H1 (cell line): ENCODE measurements at regions not wholly inside any gene's neighbourhood (a gene's known extent, or its start where the extent isn't known, plus 50 kb on each side); places are given as distances from the start of the nearest gene placed in this dataset.

Experiments
- CTCF ChIA-PET: fragments of 300-600 bp; sonication (Branson Sonifier 250); formaldehyde crosslinking; loops from one replicate; lab custom pipeline; 2021; ENCODE audit not compliant: partially characterized antibody; lab: Charles Lee
- POLR2A ChIA-PET: fragments of 300-600 bp; sonication (Branson Sonifier 250); formaldehyde crosslinking; loops from one replicate; lab custom pipeline; 2021; ENCODE audit warnings: inconsistent platforms; ENCODE audit not compliant: partially characterized antibody; lab: Charles Lee
- DNase-seq, 2 experiments: peaks; one replicate each; pipeline versions ENCODE4 v3.0.0 to v3.0.0-alpha.2; 2010 to 2022; ENCODE audit warnings: low spot score in 2 of 2, low read depth in 1 of 2, mixed read lengths in 1 of 2
- FAIRE-seq: peaks from 2 replicates; lab custom pipeline; 2011; peaks lifted over from hg19 to GRCh38; lab: Jason Lieb, UNC
- H2AFZ ChIP-seq: 2 replicates; pipeline ENCODE4 v1.8.1; 2012; ENCODE audit warnings: low read length, inconsistent platforms
- H2AK5ac ChIP-seq: 2 replicates; pipeline ENCODE4 v1.6.1; 2013; ENCODE audit warnings: low read depth, low read length
- H2BK120ac ChIP-seq: replicated peaks from 2 replicates; pipeline ENCODE3; 2013; ENCODE audit warnings: low read depth, low read length, inconsistent platforms
- H2BK12ac ChIP-seq: 2 replicates; pipeline ENCODE4 v1.6.1; 2013; ENCODE audit warnings: low read depth, low read length
- H2BK15ac ChIP-seq: 2 replicates; pipeline ENCODE4 v1.6.1; 2013; ENCODE audit warnings: low read length
- H2BK20ac ChIP-seq: 2 replicates; pipeline ENCODE4 v1.6.1; 2013; ENCODE audit warnings: low read length
- H2BK5ac ChIP-seq: 2 replicates; pipeline ENCODE4 v1.6.1; 2013; ENCODE audit warnings: low read depth, low read length
- H3K14ac ChIP-seq: 2 replicates; pipeline ENCODE4 v1.6.1; 2013; ENCODE audit warnings: inconsistent platforms; ENCODE audit not compliant: insufficient read length
- H3K18ac ChIP-seq: 2 replicates; pipeline ENCODE4 v1.6.1; 2013; ENCODE audit warnings: low read length; ENCODE audit errors: extremely low read depth
- H3K23ac ChIP-seq: 2 replicates; pipeline ENCODE4 v1.6.1; 2013; ENCODE audit warnings: inconsistent platforms; ENCODE audit not compliant: insufficient read length
- H3K23me2 ChIP-seq: 2 replicates; pipeline ENCODE4 v1.6.1; 2013; ENCODE audit warnings: low read depth, low read length
- H3K27ac ChIP-seq: 2 replicates; pipeline ENCODE4 v1.6.1; 2011; ENCODE audit warnings: low read depth, low read length, inconsistent platforms
- H3K27me3 ChIP-seq, 4 experiments: replicated peaks in 1 of 4; 1 replicate in 1 of 4; 2 replicates in 3 of 4; pipeline versions ENCODE4 v1.6.1 to v1.8.1; 2011 to 2013; ENCODE audit warnings: low read length in 3 of 4, mild to moderate bottlenecking in 3 of 4, inconsistent platforms in 2 of 4, mixed read lengths in 2 of 4, moderate library complexity in 1 of 4; ENCODE audit not compliant: control insufficient read depth in 3 of 4, insufficient read depth in 3 of 4; ENCODE audit errors: extremely low read depth in 1 of 4
- H3K36me3 ChIP-seq, 4 experiments: 2 replicates each; pipeline versions ENCODE4 v1.6.1 to v1.8.1; 2011 to 2013; ENCODE audit warnings: mild to moderate bottlenecking in 4 of 4, low read length in 3 of 4, moderate library complexity in 2 of 4, control low read depth in 1 of 4, inconsistent platforms in 1 of 4; ENCODE audit not compliant: insufficient read depth in 4 of 4, control insufficient read depth in 2 of 4
- H3K4ac ChIP-seq: replicated peaks from 2 replicates; pipeline ENCODE3; 2013; ENCODE audit warnings: low read length, low read depth, mixed read lengths, inconsistent platforms; ENCODE audit not compliant: insufficient read length
- H3K4me1 ChIP-seq, 4 experiments: replicated peaks in 1 of 4; 1 replicate in 1 of 4; 2 replicates in 3 of 4; pipeline versions ENCODE4 v1.6.1 to v1.8.1; 2011 to 2013; ENCODE audit warnings: low read length in 3 of 4, inconsistent platforms in 2 of 4, mixed read lengths in 1 of 4; ENCODE audit not compliant: insufficient read depth in 4 of 4, control insufficient read depth in 3 of 4
- H3K4me2 ChIP-seq, 2 experiments: 2 replicates each; pipeline versions ENCODE4 v1.6.1 to v1.8.1; 2011 to 2013; ENCODE audit warnings: low read depth in 2 of 2, low read length in 2 of 2, control low read depth in 1 of 2, inconsistent platforms in 1 of 2, mild to moderate bottlenecking in 1 of 2; ENCODE audit not compliant: insufficient read depth in 1 of 2
- H3K4me3 ChIP-seq, 4 experiments: fragments of 200-600, 300-600 bp in 1 of 4; sonication (generic), shearing (Covaris generic), sonication (Bioruptor Twin) in 1 of 4; 2 replicates each; pipeline versions ENCODE4 v1.5.1 to v1.8.1; 2011 to 2016; ENCODE audit warnings: low read length in 4 of 4, low read depth in 3 of 4, control low read depth in 2 of 4, inconsistent platforms in 2 of 4, mild to moderate bottlenecking in 2 of 4, mixed read lengths in 1 of 4, moderate library complexity in 1 of 4; ENCODE audit not compliant: insufficient read depth in 2 of 4; ENCODE audit errors: extremely low read depth in 1 of 4
- H3K56ac ChIP-seq: replicated peaks from 2 replicates; pipeline ENCODE3; 2013; ENCODE audit warnings: low read depth, mild to moderate bottlenecking, mixed read lengths, low read length, inconsistent platforms; ENCODE audit not compliant: insufficient read length
- H3K79me1 ChIP-seq: 2 replicates; pipeline ENCODE4 v1.6.1; 2013; ENCODE audit warnings: low read depth, low read length, control low read depth
- H3K79me2 ChIP-seq, 2 experiments: 2 replicates each; pipeline versions ENCODE4 v1.6.1 to v1.8.1; 2012 to 2013; ENCODE audit warnings: low read length in 2 of 2, mild to moderate bottlenecking in 2 of 2, inconsistent platforms in 1 of 2; ENCODE audit not compliant: insufficient read depth in 2 of 2, control insufficient read depth in 1 of 2
- H3K9ac ChIP-seq, 4 experiments: replicated peaks in 1 of 4; 1 replicate in 1 of 4; 2 replicates in 3 of 4; pipeline versions ENCODE4 v1.6.1 to v1.8.1; 2011 to 2013; ENCODE audit warnings: low read depth in 3 of 4, low read length in 3 of 4, control low read depth in 2 of 4, mild to moderate bottlenecking in 2 of 4, moderate library complexity in 2 of 4, inconsistent platforms in 1 of 4; ENCODE audit errors: extremely low read depth in 1 of 4
- H3K9me3 ChIP-seq, 2 experiments: 2 replicates each; pipeline versions ENCODE4 v1.6.1 to v1.8.1; 2012 to 2013; ENCODE audit warnings: mild to moderate bottlenecking in 2 of 2, moderate library complexity in 2 of 2, control low read depth in 1 of 2, inconsistent platforms in 1 of 2, low read depth in 1 of 2, low read length in 1 of 2, mixed read lengths in 1 of 2; ENCODE audit not compliant: insufficient read depth in 2 of 2
- H4K20me1 ChIP-seq, 2 experiments: replicated peaks in 1 of 2; 2 replicates each; pipeline versions ENCODE3 to v1.8.1; 2011 to 2013; ENCODE audit warnings: inconsistent platforms in 2 of 2, low read length in 2 of 2, mild to moderate bottlenecking in 1 of 2; ENCODE audit not compliant: insufficient read depth in 2 of 2, control insufficient read depth in 1 of 2
- H4K5ac ChIP-seq: 2 replicates; pipeline ENCODE4 v1.6.1; 2013; ENCODE audit warnings: low read length, low read depth, mixed read lengths, inconsistent platforms; ENCODE audit not compliant: insufficient read length
- H4K8ac ChIP-seq: 2 replicates; pipeline ENCODE4 v1.8.0; 2013; ENCODE audit warnings: mild to moderate bottlenecking, moderate library complexity, low read length, inconsistent platforms; ENCODE audit not compliant: insufficient read depth; ENCODE audit errors: extremely low read depth
- H4K91ac ChIP-seq: replicated peaks from 2 replicates; pipeline ENCODE3; 2013; ENCODE audit warnings: low read length, mixed read lengths, inconsistent platforms; ENCODE audit not compliant: insufficient read length
- BRCA1 ChIP-seq: IDR thresholded peaks from 2 replicates; pipeline ENCODE4 v1.6.1; 2012; ENCODE audit warnings: low read depth, low read length, improper control_type of control experiment
- CBX8 ChIP-seq: fragments of 300-800, 300-1000 bp; sonication (generic); IDR thresholded peaks from 2 replicates; pipeline ENCODE4 v1.7.1; 2016; ENCODE audit warnings: low read depth, low read length, borderline replicate concordance
- CEBPB ChIP-seq: IDR thresholded peaks from 2 replicates; pipeline ENCODE4 v1.6.1; 2012; ENCODE audit warnings: low read depth, low read length
- CHD1 ChIP-seq: IDR thresholded peaks from 2 replicates; pipeline ENCODE4 v1.6.1; 2012; ENCODE audit warnings: low read depth, low read length, improper control_type of control experiment
- CREB1 ChIP-seq: IDR thresholded peaks from 2 replicates; pipeline ENCODE4 v1.6.1; 2012; ENCODE audit warnings: inconsistent platforms
- EGR1 ChIP-seq: IDR thresholded peaks from 2 replicates; pipeline ENCODE4 v1.6.1; 2011; ENCODE audit warnings: low read depth, low read length, borderline replicate concordance
- EP300 ChIP-seq, 2 experiments: IDR thresholded peaks; 1 replicate in 1 of 2; 2 replicates in 1 of 2; pipeline ENCODE4 v1.6.1; 2011 to 2012; ENCODE audit warnings: low read depth in 2 of 2, low read length in 2 of 2, mild to moderate bottlenecking in 2 of 2, borderline replicate concordance in 1 of 2, inconsistent platforms in 1 of 2, moderate library complexity in 1 of 2
- GABPA ChIP-seq: IDR thresholded peaks from 2 replicates; pipeline ENCODE4 v1.6.1; 2011; ENCODE audit warnings: mild to moderate bottlenecking, low read length, moderate library complexity, borderline replicate concordance; ENCODE audit not compliant: insufficient read depth
- KDM4A ChIP-seq: IDR thresholded peaks from one replicate; pipeline ENCODE4 v1.7.1; 2012; ENCODE audit warnings: low read depth, mild to moderate bottlenecking, moderate library complexity, low read length, inconsistent platforms; ENCODE audit not compliant: severe bottlenecking
- POU5F1 ChIP-seq: IDR thresholded peaks from 2 replicates; pipeline ENCODE4 v1.6.1; 2011; ENCODE audit warnings: low read depth, mild to moderate bottlenecking, low read length, moderate library complexity
- RNF2 ChIP-seq: fragments of 200-900, 300-1000 bp; sonication (generic); IDR thresholded peaks from 2 replicates; pipeline ENCODE4 v1.7.1; 2016; ENCODE audit warnings: borderline replicate concordance, low read depth, mild to moderate bottlenecking, antibody characterized with exemption, low read length; ENCODE audit not compliant: poor library complexity, severe bottlenecking; ENCODE audit errors: missing control alignments
- SAP30 ChIP-seq: fragments of 300-600 bp; sonication (generic); IDR thresholded peaks from 2 replicates; pipeline ENCODE4 v1.7.1; 2012; ENCODE audit warnings: low read length, moderate library complexity, mild to moderate bottlenecking, inconsistent platforms; ENCODE audit not compliant: insufficient read depth, insufficient replicate concordance
- SIX5 ChIP-seq: IDR thresholded peaks from 2 replicates; pipeline ENCODE4 v1.6.1; 2011; ENCODE audit warnings: mild to moderate bottlenecking, low read depth, low read length
- SP1 ChIP-seq: IDR thresholded peaks from 2 replicates; pipeline ENCODE4 v1.6.1; 2011; ENCODE audit warnings: low read depth, low read length
- YY1 ChIP-seq: IDR thresholded peaks from 2 replicates; pipeline ENCODE4 v1.6.1; 2011; ENCODE audit warnings: low read depth, mild to moderate bottlenecking, low read length
- WGBS, 2 experiments: shearing (Covaris generic) in 1 of 2; methylation state at CpG; one replicate each; pipeline versions ENCODE4 v1.1.6 to v1.1.7; 2013 to 2015; ENCODE audit warnings: low lambda C conversion rate in 2 of 2, mixed read lengths in 2 of 2, inconsistent platforms in 1 of 2, low coverage in 1 of 2, missing lambda C conversion rate in 1 of 2; ENCODE audit not compliant: insufficient replicate concordance in 2 of 2, insufficient coverage in 1 of 2, insufficient read length in 1 of 2; ENCODE audit errors: extremely low coverage in 1 of 2, missing lambda C conversion rate in 1 of 2; 5-methylcytosine and 5-hydroxymethylcytosine counted together

- CTCF ChIA-PET: interaction anchor here (2.4 kb wide), 1 partner anchor 67 kb away, joined by 10 read pairs; no protein-coding TSS in a partner anchor
- POLR2A ChIA-PET: no interaction called here
- no peak overlapping the region for H4K91ac ChIP-seq
- TF ChIP-seq CREB1: no peak
- TF ChIP-seq POU5F1: no peak
- no peak for TF ChIP-seq EGR1
- TF ChIP-seq CHD1: no peak
- no peak for TF ChIP-seq EP300 (IDR thresholded peaks at IDR 0.05; ENCODE audit: borderline replicate concordance in 1 of 2, low read depth in 2 of 2, low read length in 2 of 2)
- TF ChIP-seq SIX5: no peak
- no peak for TF ChIP-seq SP1
- no peak for TF ChIP-seq RNF2
- no peak for TF ChIP-seq YY1
- TF ChIP-seq CBX8: no peak
- TF ChIP-seq BRCA1: no peak
- no peak for TF ChIP-seq CEBPB
- TF ChIP-seq SAP30: no peak
- TF ChIP-seq KDM4A: no peak
- TF ChIP-seq GABPA: no peak
Observed at GRCh38 chr13:107277911-107278310, 710.0 kb upstream of the ARGLU1 start.

More at GRCh38 chr13:107277911-107278310, 710.0 kb upstream of the ARGLU1 start:
- Histone ChIP-seq H3K4me3 (no peak overlapping the region), H2BK15ac (no peak overlapping the region), H3K9me3 (no peaks in the 10 kb centered on the region), H3K79me2 (no peaks in the 10 kb centered on the region), H3K27me3 (no peaks in the 10 kb centered on the region), H2BK20ac (no peak overlapping the region), H4K5ac (no peak overlapping the region), H2BK12ac (no peak overlapping the region), H4K8ac (no peak overlapping the region), H4K20me1 (no peaks in the 10 kb centered on the region), H2BK5ac (no peak overlapping the region), H3K23me2 (no peaks in the 10 kb centered on the region), H2AFZ (no peak overlapping the region), H3K14ac (no peak overlapping the region), H3K56ac (no peak overlapping the region), H2AK5ac (no peak overlapping the region), H3K18ac (no peak overlapping the region), H3K4me1 (no peaks in the 10 kb centered on the region), H3K4ac (no peak overlapping the region), H3K27ac (no peak overlapping the region), H3K9ac (no peak overlapping the region), H3K23ac (no peak overlapping the region), H3K79me1 (no peaks in the 10 kb centered on the region), H3K4me2 (no peak overlapping the region), H3K36me3 (no peaks in the 10 kb centered on the region), H2BK120ac (no peak overlapping the region)
- 93% methylated on average over 6 of the region's 6 CpGs; no CpG with 5 or more reads in 1 of the 2 experiments for WGBS, 2 experiments
- no peak for DNase-seq
- no peak for FAIRE-seq
